ENCODE measurements at regions not wholly inside any gene's neighbourhood (a gene's known extent, or its start where the extent isn't known, plus 50 kb on each side); places are given as distances from the start of the nearest gene placed in this dataset.

- DNase-seq = no peak
Observed at GRCh38 chr1:59156526-59157199, 140.2 kb upstream of the FGGY start.

- DNase-seq = no peak
Observed at GRCh38 chr1:59158321-59158720, 138.6 kb upstream of the FGGY start.

- no peak for DNase-seq
Observed at GRCh38 chr1:59159557-59160203, 137.2 kb upstream of the FGGY start.

- DNase-seq = no peak
Observed at GRCh38 chr1:59161136-59161535, 135.8 kb upstream of the FGGY start.

GRCh38 chr1:59162665-59163064 is 134.2 kb upstream of the FGGY start:
- no peak for DNase-seq

- DNase-seq = peak; percentile 29
Observed at GRCh38 chr1:59163268-59164092, 133.4 kb upstream of the FGGY start.

GRCh38 chr1:59164371-59164770 is 132.5 kb upstream of the FGGY start:
- no peak for DNase-seq

GRCh38 chr1:59165353-59165752 is 131.5 kb upstream of the FGGY start:
- no peak for DNase-seq

- DNase-seq = no peak
Observed at GRCh38 chr1:59169703-59170102, 127.2 kb upstream of the FGGY start.

- no peak for DNase-seq
Observed at GRCh38 chr1:59170659-59171058, 126.2 kb upstream of the FGGY start.

- DNase-seq = no peak
Observed at GRCh38 chr1:59171788-59172187, 125.1 kb upstream of the FGGY start.

- DNase-seq = no peak
Observed at GRCh38 chr1:59172693-59173092, 124.2 kb upstream of the FGGY start.

GRCh38 chr1:59173721-59174120 is 123.2 kb upstream of the FGGY start:
- DNase-seq = no peak

GRCh38 chr1:59176471-59176870 is 120.4 kb upstream of the FGGY start:
- no peak for DNase-seq

- DNase-seq = no peak
Observed at GRCh38 chr1:59177756-59178155, 119.1 kb upstream of the FGGY start.

GRCh38 chr1:59178339-59179187 is 118.3 kb upstream of the FGGY start:
- no peak for DNase-seq

- DNase-seq = no peak
Observed at GRCh38 chr1:59179673-59180072, 117.2 kb upstream of the FGGY start.

- DNase-seq = no peak
Observed at GRCh38 chr1:59180735-59181134, 116.2 kb upstream of the FGGY start.

GRCh38 chr1:59183749-59184317 is 113.1 kb upstream of the FGGY start:
- no peak for DNase-seq

GRCh38 chr1:59184365-59184905 is 112.5 kb upstream of the FGGY start:
- no peak for DNase-seq

- no peak for DNase-seq
Observed at GRCh38 chr1:59185163-59185860, 111.6 kb upstream of the FGGY start.

GRCh38 chr1:59186656-59187055 is 110.2 kb upstream of the FGGY start:
- no peak for DNase-seq
